ENCODE measurements at regions not wholly inside any gene's neighbourhood (a gene's known extent, or its start where the extent isn't known, plus 50 kb on each side); places are given as distances from the start of the nearest gene placed in this dataset.

- DNase-seq (ENCODE audit: low read depth), result no peak
- TF ChIP-seq CTCF (conservative IDR thresholded peaks at IDR 0.05; ENCODE audit: low read depth, low read length), result no peak
- no peak overlapping the region for H3K4me3 ChIP-seq (ENCODE audit: low read depth, low read length)
These were observed 151.9 kb upstream of the GJB5 start for GRCh38 chr1:34602907-34603306.

GRCh38 chr1:34603594-34603993, 151.3 kb upstream of the GJB5 start:
- TF ChIP-seq CTCF (conservative IDR thresholded peaks at IDR 0.05; ENCODE audit: low read depth, low read length), result no peak
- DNase-seq (ENCODE audit: low read depth), result no peak
- no peak overlapping the region for H3K4me3 ChIP-seq (ENCODE audit: low read depth, low read length)

GRCh38 chr1:34606504-34606903, 148.3 kb upstream of the GJB5 start:
- no peak for TF ChIP-seq CTCF (conservative IDR thresholded peaks at IDR 0.05; ENCODE audit: low read depth, low read length)
- no peak overlapping the region for H3K4me3 ChIP-seq (ENCODE audit: low read depth, low read length)
- DNase-seq (ENCODE audit: low read depth), result no peak

DNA sequence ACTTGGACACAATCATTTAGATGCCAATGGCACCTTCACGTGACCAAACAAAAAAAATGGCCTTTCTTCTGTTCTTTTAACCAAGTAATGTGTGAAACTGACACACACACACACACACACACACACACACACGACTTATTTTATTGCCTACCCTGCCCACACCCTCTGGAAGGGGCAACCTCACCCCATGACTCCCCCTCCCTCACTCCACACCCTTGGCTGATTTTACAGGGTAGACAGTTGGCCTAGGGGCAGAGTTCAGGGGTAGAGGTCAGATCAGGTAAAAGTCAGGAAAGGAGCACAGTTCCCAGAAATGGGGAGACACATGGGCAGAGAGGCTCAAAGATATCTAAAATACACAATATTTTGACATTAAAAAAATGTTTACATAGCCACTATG, 144.8 kb upstream of the GJB5 start:
- no peak overlapping the region for H3K4me3 ChIP-seq (ENCODE audit: low read depth, low read length)
- no peak for TF ChIP-seq CTCF (conservative IDR thresholded peaks at IDR 0.05; ENCODE audit: low read depth, low read length)
- no peak for DNase-seq (ENCODE audit: low read depth)

GRCh38 chr1:34611571-34611970, 143.3 kb upstream of the GJB5 start:
- no peak overlapping the region for H3K4me3 ChIP-seq (ENCODE audit: low read depth, low read length)
- DNase-seq (ENCODE audit: low read depth), result no peak
- no peak for TF ChIP-seq CTCF (conservative IDR thresholded peaks at IDR 0.05; ENCODE audit: low read depth, low read length)

- TF ChIP-seq CTCF (conservative IDR thresholded peaks at IDR 0.05; ENCODE audit: low read depth, low read length), result no peak
- DNase-seq (ENCODE audit: low read depth), result no peak
These were observed 142.6 kb upstream of the GJB5 start for GRCh38 chr1:34612091-34612827.

More at GRCh38 chr1:34612091-34612827, 142.6 kb upstream of the GJB5 start:
- no peak overlapping the region for H3K4me3 ChIP-seq (ENCODE audit: low read depth, low read length)

Measured in choroid plexus epithelial cell (primary cell).